ENCODE measurements at regions not wholly inside any gene's neighbourhood (a gene's known extent, or its start where the extent isn't known, plus 50 kb on each side); places are given as distances from the start of the nearest gene placed in this dataset.

- TF ChIP-seq, protein P1, sequence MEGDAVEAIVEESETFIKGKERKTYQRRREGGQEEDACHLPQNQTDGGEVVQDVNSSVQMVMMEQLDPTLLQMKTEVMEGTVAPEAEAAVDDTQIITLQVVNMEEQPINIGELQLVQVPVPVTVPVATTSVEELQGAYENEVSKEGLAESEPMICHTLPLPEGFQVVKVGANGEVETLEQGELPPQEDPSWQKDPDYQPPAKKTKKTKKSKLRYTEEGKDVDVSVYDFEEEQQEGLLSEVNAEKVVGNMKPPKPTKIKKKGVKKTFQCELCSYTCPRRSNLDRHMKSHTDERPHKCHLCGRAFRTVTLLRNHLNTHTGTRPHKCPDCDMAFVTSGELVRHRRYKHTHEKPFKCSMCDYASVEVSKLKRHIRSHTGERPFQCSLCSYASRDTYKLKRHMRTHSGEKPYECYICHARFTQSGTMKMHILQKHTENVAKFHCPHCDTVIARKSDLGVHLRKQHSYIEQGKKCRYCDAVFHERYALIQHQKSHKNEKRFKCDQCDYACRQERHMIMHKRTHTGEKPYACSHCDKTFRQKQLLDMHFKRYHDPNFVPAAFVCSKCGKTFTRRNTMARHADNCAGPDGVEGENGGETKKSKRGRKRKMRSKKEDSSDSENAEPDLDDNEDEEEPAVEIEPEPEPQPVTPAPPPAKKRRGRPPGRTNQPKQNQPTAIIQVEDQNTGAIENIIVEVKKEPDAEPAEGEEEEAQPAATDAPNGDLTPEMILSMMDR (IDR thresholded peaks at IDR 0.05; ENCODE audit: low read depth, low read length, missing input control): no peak
- no peak for TF ChIP-seq YY1 (IDR thresholded peaks at IDR 0.05)
- TF ChIP-seq, protein P2, sequence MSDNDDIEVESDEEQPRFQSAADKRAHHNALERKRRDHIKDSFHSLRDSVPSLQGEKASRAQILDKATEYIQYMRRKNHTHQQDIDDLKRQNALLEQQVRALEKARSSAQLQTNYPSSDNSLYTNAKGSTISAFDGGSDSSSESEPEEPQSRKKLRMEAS (IDR thresholded peaks at IDR 0.05): no peak
- no peak for TF ChIP-seq JUND (IDR thresholded peaks at IDR 0.05)
- TF ChIP-seq SP1 (IDR thresholded peaks at IDR 0.05): no peak
- no peak for TF ChIP-seq HNF4G (IDR thresholded peaks at IDR 0.05)
These were observed 312.1 kb upstream of the PCDH20 start for GRCh38 chr13:61727767-61728166.

All from liver (tissue), 3 donors.